Transverse colon (tissue), 4 donors: ENCODE measurements at regions not wholly inside any gene's neighbourhood (a gene's known extent, or its start where the extent isn't known, plus 50 kb on each side); places are given as distances from the start of the nearest gene placed in this dataset.

Experiments used
- DNase-seq: peaks from one replicate; pipeline ENCODE4 v3.0.0-alpha.2; 2019
- H3K27ac ChIP-seq, 4 donors: fragments of 200-600 bp; sonication (generic); 2 replicates each; pipeline ENCODE4 v1.5.1; 2016 to 2018; ENCODE audit warnings: inconsistent platforms in 4 of 4
- H3K27me3 ChIP-seq: fragments of 200-600 bp; sonication (generic); 2 replicates; pipeline ENCODE4 v1.5.1; 2017; ENCODE audit warnings: inconsistent platforms
- H3K36me3 ChIP-seq, 4 donors: fragments of 200-600 bp; sonication (generic); 2 replicates each; pipeline ENCODE4 v1.5.1; 2017 to 2019; ENCODE audit warnings: inconsistent platforms in 4 of 4
- H3K4me1 ChIP-seq, 4 donors: fragments of 200-600 bp; sonication (generic); 2 replicates each; pipeline ENCODE4 v1.5.1; 2017 to 2020; ENCODE audit warnings: inconsistent platforms in 4 of 4
- H3K4me3 ChIP-seq, 4 donors: fragments of 200-600 bp; sonication (generic); 1 replicate in 1 of 4; 2 replicates in 3 of 4; pipeline versions ENCODE4 v1.5.1 to v1.6.1; 2017 to 2019; ENCODE audit warnings: inconsistent platforms in 4 of 4
- H3K9me3 ChIP-seq, 2 donors: fragments of 200-600 bp; sonication (generic); 2 replicates each; pipeline ENCODE4 v1.5.1; 2017 to 2019; ENCODE audit warnings: inconsistent platforms in 2 of 2
- CTCF ChIP-seq, 5 experiments: fragments of 200-600 bp in 3 of 5; fragments of 450-650 bp in 2 of 5; sonication (generic) in 3 of 5; IDR thresholded peaks; 1 replicate in 2 of 5; 2 replicates in 3 of 5; pipeline ENCODE4 v1.5.1; 2016 to 2017; ENCODE audit warnings: antibody characterized with exemption in 5 of 5, inconsistent platforms in 3 of 5, mild to moderate bottlenecking in 2 of 5, moderate library complexity in 1 of 5
- EP300 ChIP-seq: sonication (generic); formaldehyde crosslinking; IDR thresholded peaks from one replicate; pipeline ENCODE4 v1.6.1; 2017; ENCODE audit warnings: antibody characterized with exemption, low read depth
- POLR2A ChIP-seq: fragments of 450-650 bp; IDR thresholded peaks from one replicate; pipeline ENCODE4 v1.6.1; 2016; ENCODE audit warnings: antibody characterized with exemption, mild to moderate bottlenecking, moderate library complexity
- POLR2AphosphoS5 ChIP-seq, 3 donors: sonication (generic); formaldehyde crosslinking; IDR thresholded peaks; one replicate each; pipeline ENCODE4 v1.6.1; 2016; ENCODE audit warnings: antibody characterized with exemption in 3 of 3
- WGBS, 2 donors: methylation state at CpG; one replicate each; pipeline ENCODE4 v1.1.5; 2018; ENCODE audit warnings: low coverage in 1 of 2; 5-methylcytosine and 5-hydroxymethylcytosine counted together
- in situ Hi-C, 4 donors: fragments of 200-750 bp; cut with MboI; loops; one replicate each; pipeline versions ENCODE4 v1.15.0 to v1.15.1; 2017; ENCODE audit warnings: low sequenced_read_pairs in 3 of 4, low pct_ligation_motif_present in 1 of 4, low pct_unique_long_range_greater_than_20kb in 1 of 4
- intact Hi-C: fragments of 100-400 bp; cut with DNase I; formaldehyde crosslinking; loops from one replicate; pipeline ENCODE4 v1.15.1; 2023; ENCODE audit warnings: low total_unique reads

GRCh38 chr16:87229230-87230188 lies 87.7 kb downstream of the C16orf95 start:
- H3K27ac ChIP-seq = no peak overlapping the region
- H3K9me3 ChIP-seq = peaks cover 0 to 5% of the 10 kb centered on the region in 2 donors
- DNase-seq = no peak
- in situ Hi-C loops = no loop called here
- no peaks in the 10 kb centered on the region for H3K27me3 ChIP-seq
- TF ChIP-seq EP300 (no peak), CTCF (IDR thresholded peaks at IDR 0.05) (no peak), POLR2A (no peak), POLR2AphosphoS5 (IDR thresholded peaks at IDR 0.05) (no peak)
- no peak overlapping the region for H3K4me3 ChIP-seq
- H3K4me1 ChIP-seq = no peaks in the 10 kb centered on the region
- H3K36me3 ChIP-seq = no peaks in the 10 kb centered on the region
- 78 to 87% methylated on average over 7 to 18 of the region's 18 CpGs for WGBS, 2 donors
- intact Hi-C loops = no loop called here

DNA sequence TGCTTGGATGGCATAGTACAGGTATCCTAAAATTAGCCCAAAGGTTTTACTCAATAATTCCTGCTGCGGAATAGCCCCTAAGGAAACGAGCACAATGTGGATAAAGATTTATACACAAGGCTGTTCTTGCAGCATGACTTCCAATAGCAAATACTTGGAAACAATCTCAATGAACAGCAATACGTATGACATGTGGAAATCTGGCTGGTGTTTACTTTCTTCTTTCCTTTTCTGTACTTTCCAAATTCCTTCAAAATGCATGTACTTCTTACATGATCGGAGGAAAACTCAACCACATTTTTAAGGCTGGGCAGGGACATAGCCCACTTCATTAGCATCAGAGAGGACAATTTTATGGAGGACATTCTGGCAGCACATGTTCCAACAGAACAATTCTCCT lies 86.6 kb downstream of the C16orf95 start:
- TF ChIP-seq CTCF (IDR thresholded peaks at IDR 0.05) (no peak), POLR2A (no peak), EP300 (no peak), POLR2AphosphoS5 (IDR thresholded peaks at IDR 0.05) (no peak)
- Histone ChIP-seq H3K27me3 (no peaks in the 10 kb centered on the region), H3K36me3 (no peaks in the 10 kb centered on the region), H3K4me3 (no peak overlapping the region), H3K4me1 (no peaks in the 10 kb centered on the region), H3K9me3 (peaks cover 0 to 5% of the 10 kb centered on the region in 2 donors), H3K27ac (no peak overlapping the region)
- no peak for DNase-seq
- intact Hi-C loops (no loop called here), in situ Hi-C loops (no loop called here)
- 63 to 83% methylated on average over 4 of the region's 4 CpGs for WGBS, 2 donors

DNA sequence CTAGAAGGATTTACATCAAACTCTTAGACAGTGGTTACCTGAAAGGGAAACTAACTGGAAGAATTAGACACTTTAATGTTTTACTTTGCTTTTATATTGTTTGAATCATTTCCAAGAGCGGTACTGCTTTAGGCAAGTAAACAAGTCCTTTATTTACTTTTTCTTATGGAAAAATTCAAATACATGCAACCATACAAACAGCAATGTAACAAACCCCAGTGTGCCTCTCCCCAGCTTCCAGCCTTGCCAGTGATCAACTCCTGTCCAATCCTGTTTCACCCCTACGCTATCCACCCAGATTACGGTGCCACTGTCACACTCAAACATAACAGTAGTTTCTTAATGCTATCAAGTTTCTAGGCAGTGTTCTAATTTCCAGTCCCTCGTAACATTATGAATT lies 85.9 kb downstream of the C16orf95 start:
- WGBS, 2 donors = 83 to 91% methylated on average over 3 to 4 of the region's 4 CpGs
- H3K27me3 ChIP-seq = no peaks in the 10 kb centered on the region
- intact Hi-C loops (no loop called here), in situ Hi-C loops (no loop called here)
- H3K4me1 ChIP-seq = no peaks in the 10 kb centered on the region
- H3K36me3 ChIP-seq = no peaks in the 10 kb centered on the region
- TF ChIP-seq CTCF (IDR thresholded peaks at IDR 0.05) = no peak
- TF ChIP-seq EP300 = no peak
- peaks cover 0 to 5% of the 10 kb centered on the region in 2 donors for H3K9me3 ChIP-seq
- no peak overlapping the region for H3K27ac ChIP-seq
- no peak overlapping the region for H3K4me3 ChIP-seq
- no peak for DNase-seq

DNA sequence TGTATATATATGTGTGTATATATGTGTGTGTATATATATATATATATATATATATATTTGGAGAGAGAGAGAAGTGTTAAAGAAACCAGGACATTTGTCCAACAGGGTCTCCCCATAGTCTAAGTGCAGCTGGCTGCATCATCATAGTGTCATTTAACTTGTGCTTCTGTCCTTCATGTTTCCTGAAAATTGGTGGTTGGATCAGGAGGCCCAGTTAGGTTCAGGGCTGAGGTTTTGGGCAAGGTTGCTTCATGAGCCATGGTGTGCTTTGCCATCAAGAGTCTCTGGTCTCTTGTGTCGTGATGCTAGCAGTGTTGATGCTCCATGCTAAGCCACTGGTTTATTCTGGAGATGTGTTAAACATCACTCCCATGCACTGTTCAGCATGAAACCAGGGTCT lies 85.3 kb downstream of the C16orf95 start:
- no peak for DNase-seq
- Histone ChIP-seq H3K4me3 (no peak overlapping the region), H3K27me3 (peaks cover 2% of the 10 kb centered on the region), H3K4me1 (no peaks in the 10 kb centered on the region), H3K27ac (no peak overlapping the region), H3K36me3 (no peaks in the 10 kb centered on the region), H3K9me3 (peaks cover 0 to 5% of the 10 kb centered on the region in 2 donors)
- in situ Hi-C loops = no loop called here
- intact Hi-C loops = no loop called here
- WGBS, 2 donors = 93% methylated on average over 1 of the region's 1 CpG; no CpG with 5 or more reads in 1 of the 2 donors
- TF ChIP-seq EP300 (no peak), CTCF (IDR thresholded peaks at IDR 0.05) (no peak), POLR2AphosphoS5 (IDR thresholded peaks at IDR 0.05) (no peak)
